ENCODE measurements at regions not wholly inside any gene's neighbourhood (a gene's known extent, or its start where the extent isn't known, plus 50 kb on each side); places are given as distances from the start of the nearest gene placed in this dataset.

DNA sequence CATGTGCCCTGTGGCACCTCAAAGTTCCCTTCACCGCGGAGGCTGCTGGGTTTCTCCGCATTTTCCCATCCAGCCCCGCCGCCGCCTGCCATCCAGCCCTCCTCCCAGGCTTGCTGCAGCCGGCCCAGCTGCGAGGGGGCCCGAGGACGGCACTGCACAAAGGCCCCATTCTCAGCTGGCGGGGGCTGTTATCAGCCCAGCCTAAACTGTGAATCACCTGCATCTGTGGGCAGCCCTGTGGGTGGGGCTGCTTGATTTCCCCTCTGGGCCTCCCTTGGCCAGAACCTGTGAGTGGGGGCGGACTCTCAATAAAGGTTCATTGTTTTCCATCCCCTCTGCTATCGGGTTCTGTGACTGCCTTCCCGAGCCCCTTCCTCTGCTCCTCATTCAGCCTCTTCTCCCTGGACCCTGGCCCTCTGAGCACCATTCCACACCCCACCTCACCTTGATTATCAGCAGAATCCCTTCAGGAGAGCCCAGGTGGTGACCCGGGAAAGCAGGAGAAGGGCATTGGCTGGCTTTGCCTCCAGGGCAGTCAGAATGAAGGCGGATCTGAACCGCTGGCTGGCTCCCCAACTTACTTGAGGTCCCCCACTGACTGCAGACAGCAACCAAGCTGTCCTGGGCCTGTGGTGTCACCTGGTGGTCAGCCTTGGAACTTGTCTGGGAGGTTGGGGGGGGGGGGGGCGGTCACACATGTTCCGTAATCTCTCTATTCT lies 204.5 kb downstream of the ZFP36L2 start:
- POLR2A ChIA-PET, result no interaction called here
- Mint-ChIP-seq H3K4me3 (no peak overlapping the region), H3K36me3 (ENCODE audit: low read depth) (peaks cover 5% of the 10 kb centered on the region)

DNA sequence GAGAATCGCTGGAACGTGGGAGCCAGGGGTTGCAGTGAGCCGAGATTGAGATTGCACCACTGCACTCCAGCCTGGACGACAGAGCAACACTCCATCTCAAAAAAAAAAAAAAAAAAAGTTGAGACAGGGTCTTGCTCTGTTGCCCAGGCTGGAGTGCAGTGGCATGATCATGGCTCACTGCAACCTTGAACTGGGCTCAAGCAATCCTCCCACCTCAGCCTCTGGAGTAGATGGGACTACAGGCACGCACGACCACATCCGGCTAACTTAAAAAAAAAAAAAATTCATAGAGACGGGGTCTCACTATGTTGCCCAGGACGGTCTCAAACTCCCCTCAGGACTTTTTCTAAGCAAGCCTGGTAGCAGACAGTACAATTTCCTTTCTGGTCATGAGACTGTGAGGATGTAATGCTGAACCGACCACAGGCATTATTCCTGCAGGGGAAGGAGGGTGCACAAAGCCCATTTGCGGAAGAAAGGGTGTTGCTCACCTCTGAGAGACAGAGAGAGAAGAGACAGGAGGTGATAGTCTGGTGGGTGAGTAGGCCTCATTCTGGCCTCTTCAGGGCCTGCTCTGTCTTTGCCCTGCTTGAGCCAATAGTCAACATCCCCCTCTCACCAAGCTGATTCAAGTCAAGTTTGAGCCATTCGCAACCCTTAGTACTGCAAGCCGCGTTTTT lies 205.3 kb downstream of the ZFP36L2 start:
- H3K36me3 Mint-ChIP-seq (ENCODE audit: low read depth), result peaks cover 5% of the 10 kb centered on the region
- no peak for DNase-seq
- POLR2A ChIA-PET, result no interaction called here
- TF ChIP-seq CTCF (IDR thresholded peaks at IDR 0.05), result no peak
- H3K4me1 Mint-ChIP-seq (ENCODE audit: low read depth), result peaks cover 19% of the 10 kb centered on the region
- CTCF ChIA-PET, result no interaction called here
- peaks cover 7% of the 10 kb centered on the region for H3K9me3 Mint-ChIP-seq
- no peak overlapping the region for H3K4me3 Mint-ChIP-seq
- no peak overlapping the region for H3K27ac Mint-ChIP-seq
- no peak for ATAC-seq
- intact Hi-C loops (cut with micrococcal nuclease), result no loop called here
- H3K27me3 Mint-ChIP-seq, result no peaks in the 10 kb centered on the region

More for the DNA sequence above, 204.5 kb downstream of the ZFP36L2 start:
- CTCF ChIA-PET, result interaction anchor here (1.0 to 1.1 kb wide), 2 partner anchors 75 to 162 kb away, joined by 3 to 4 read pairs; no protein-coding TSS in a partner anchor
- intact Hi-C loops (cut with micrococcal nuclease), result no loop called here
- ATAC-seq, result no peak
- H3K27ac Mint-ChIP-seq, result no peak overlapping the region
- H3K9me3 Mint-ChIP-seq, result peaks cover 7% of the 10 kb centered on the region
- peak; percentile 35 for TF ChIP-seq CTCF (IDR thresholded peaks at IDR 0.05)
- H3K27me3 Mint-ChIP-seq, result no peaks in the 10 kb centered on the region
- peaks cover 21% of the 10 kb centered on the region for H3K4me1 Mint-ChIP-seq (ENCODE audit: low read depth)
- peak; percentile 12 for DNase-seq

- H3K27ac Mint-ChIP-seq, result no peak overlapping the region
- peaks cover 5% of the 10 kb centered on the region for H3K36me3 Mint-ChIP-seq (ENCODE audit: low read depth)
- no peak overlapping the region for H3K4me3 Mint-ChIP-seq
- ATAC-seq (no peak), DNase-seq (no peak)
- no peak for TF ChIP-seq CTCF (IDR thresholded peaks at IDR 0.05)
- ChIA-PET CTCF (interaction anchor here (1.0 kb wide), 1 partner anchor 209 kb away, joined by 3 read pairs; no protein-coding TSS in a partner anchor), POLR2A (no interaction called here)
- peaks cover 7% of the 10 kb centered on the region for H3K9me3 Mint-ChIP-seq
- H3K4me1 Mint-ChIP-seq (ENCODE audit: low read depth), result peaks cover 15% of the 10 kb centered on the region
- intact Hi-C loops (cut with micrococcal nuclease), result no loop called here
- no peaks in the 10 kb centered on the region for H3K27me3 Mint-ChIP-seq
These were observed 206.1 kb downstream of the ZFP36L2 start for GRCh38 chr2:43020296-43020695.

DNA sequence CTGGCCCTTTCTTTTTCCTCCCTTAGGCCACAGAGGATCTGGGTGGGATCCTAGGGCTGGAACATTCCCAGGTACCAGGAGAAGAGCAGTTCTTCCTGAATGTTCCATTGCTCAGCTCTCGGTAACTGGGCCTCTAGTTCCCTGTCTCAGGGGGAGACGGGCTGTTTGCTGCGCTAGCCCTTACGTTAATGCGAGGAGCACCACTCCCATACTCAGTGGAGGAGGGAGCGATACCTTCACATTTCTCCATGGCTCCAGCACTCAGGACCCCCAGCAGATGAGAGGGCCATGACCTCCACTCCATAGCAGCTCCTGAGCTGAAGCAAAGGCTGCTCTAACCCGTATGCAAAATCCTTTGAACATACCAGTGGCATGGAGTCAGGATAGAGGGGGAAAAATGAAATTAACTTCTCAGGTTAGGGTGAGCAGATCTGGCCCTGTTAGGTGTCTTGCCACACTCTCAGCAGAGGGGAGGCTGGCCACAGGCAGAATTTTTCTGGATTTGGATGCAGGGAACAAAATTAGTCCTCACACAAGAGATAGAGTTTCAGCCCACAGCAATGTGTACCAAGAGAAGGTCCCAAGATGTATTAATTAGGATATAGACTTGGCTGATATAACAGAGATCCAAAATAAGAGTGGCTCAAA lies 206.7 kb downstream of the ZFP36L2 start:
- ChIA-PET POLR2A (no interaction called here), CTCF (interaction anchor here (1.0 kb wide), 1 partner anchor 209 kb away, joined by 3 read pairs; no protein-coding TSS in a partner anchor)
- DNase-seq, result no peak
- Mint-ChIP-seq H3K9me3 (peaks cover 7% of the 10 kb centered on the region), H3K4me1 (ENCODE audit: low read depth) (peaks cover 9% of the 10 kb centered on the region), H3K27ac (no peak overlapping the region), H3K4me3 (no peak overlapping the region), H3K27me3 (no peaks in the 10 kb centered on the region), H3K36me3 (ENCODE audit: low read depth) (peaks cover 5% of the 10 kb centered on the region)
- intact Hi-C loops (cut with micrococcal nuclease), result no loop called here
- ATAC-seq, result no peak
- TF ChIP-seq CTCF (IDR thresholded peaks at IDR 0.05), result no peak

DNA sequence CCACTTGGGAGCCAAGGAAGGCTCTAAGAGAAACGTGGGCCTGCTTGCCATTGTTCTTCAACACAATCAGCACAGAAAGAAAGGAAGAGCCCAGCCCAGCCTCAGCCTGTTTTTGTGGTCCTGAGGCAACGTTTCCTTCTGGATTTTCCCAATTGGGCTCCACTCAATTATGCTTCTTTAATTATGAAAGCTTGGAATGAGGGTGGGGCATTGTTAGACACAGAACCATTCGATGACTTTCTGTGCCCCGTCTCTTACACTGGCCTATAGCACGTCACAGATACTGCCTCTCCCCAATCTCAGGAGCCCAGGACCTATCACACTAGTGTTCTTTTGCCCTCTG lies 207.4 kb downstream of the ZFP36L2 start:
- no peak for TF ChIP-seq CTCF (IDR thresholded peaks at IDR 0.05)
- Mint-ChIP-seq H3K27ac (no peak overlapping the region), H3K36me3 (ENCODE audit: low read depth) (peaks cover 5% of the 10 kb centered on the region), H3K27me3 (no peaks in the 10 kb centered on the region), H3K4me1 (ENCODE audit: low read depth) (peaks cover 3% of the 10 kb centered on the region), H3K9me3 (peaks cover 7% of the 10 kb centered on the region), H3K4me3 (no peak overlapping the region)
- intact Hi-C loops (cut with micrococcal nuclease), result no loop called here
- CTCF ChIA-PET, result interaction anchor here (1.0 kb wide), 2 partner anchors 210 kb away, joined by 3 to 4 read pairs; no protein-coding TSS in a partner anchor
- ATAC-seq, result no peak
- DNase-seq, result no peak
- POLR2A ChIA-PET, result no interaction called here

Measured in activated CD8-positive, alpha-beta T cell treated with anti-CD3 and anti-CD28 coated beads for 36 hours (primary cell).